Lung (tissue), 11 donors: ENCODE measurements at regions not wholly inside any gene's neighbourhood (a gene's known extent, or its start where the extent isn't known, plus 50 kb on each side); places are given as distances from the start of the nearest gene placed in this dataset.

Experiments used
- ATAC-seq: fragments of 200-7000 bp; cut with Tn5 transposase; one replicate; pipeline ENCODE4 v1.9.1; 2020; ENCODE audit warnings: moderate number of reproducible peaks; ENCODE audit not compliant: insufficient read depth, low FRiP score
- DNase-seq, 3 donors: peaks; one replicate each; pipeline ENCODE4 v3.0.0-alpha.2; 2013 to 2017
- H3K27ac ChIP-seq, 2 donors: one replicate each; pipeline ENCODE4 v1.5.1; 2013; ENCODE audit warnings: mild to moderate bottlenecking in 2 of 2, moderate library complexity in 2 of 2, control low read depth in 1 of 2, inconsistent platforms in 1 of 2, low read depth in 1 of 2, low read length in 1 of 2
- H3K27me3 ChIP-seq, 3 donors: one replicate each; pipeline ENCODE4 v1.5.1; 2013; ENCODE audit warnings: low read length in 2 of 3; ENCODE audit not compliant: control insufficient read depth in 3 of 3, insufficient read depth in 3 of 3
- H3K36me3 ChIP-seq, 4 donors: one replicate each; pipeline ENCODE4 v1.5.1; 2013; ENCODE audit warnings: low read length in 4 of 4, mild to moderate bottlenecking in 1 of 4, moderate library complexity in 1 of 4; ENCODE audit not compliant: control insufficient read depth in 4 of 4, insufficient read depth in 4 of 4
- H3K4me1 ChIP-seq, 5 donors: one replicate each; pipeline ENCODE4 v1.5.1; 2013; ENCODE audit warnings: low read length in 5 of 5, mild to moderate bottlenecking in 2 of 5, moderate library complexity in 1 of 5; ENCODE audit not compliant: control insufficient read depth in 5 of 5, insufficient read depth in 5 of 5
- H3K4me3 ChIP-seq: one replicate; pipeline ENCODE4 v1.5.1; 2013; ENCODE audit warnings: mild to moderate bottlenecking, control low read depth, moderate library complexity
- H3K9ac ChIP-seq, 2 donors: one replicate each; pipeline ENCODE4 v1.5.1; 2013; ENCODE audit warnings: low read length in 2 of 2, control low read depth in 1 of 2; ENCODE audit not compliant: insufficient read depth in 1 of 2
- H3K9me3 ChIP-seq, 4 donors: one replicate each; pipeline ENCODE4 v1.5.1; 2013; ENCODE audit warnings: low read length in 3 of 4, mild to moderate bottlenecking in 1 of 4, moderate library complexity in 1 of 4; ENCODE audit not compliant: control insufficient read depth in 4 of 4, insufficient read depth in 3 of 4
- CTCF ChIP-seq: IDR thresholded peaks from 2 replicates; pipeline ENCODE4 v1.5.1; 2012; ENCODE audit warnings: mild to moderate bottlenecking; ENCODE audit errors: control extremely low read depth, extremely low read depth
- WGBS, 2 donors: extraction: QIAGEN DNeasy Blood & Tissue Kit; methylation state at CpG; one replicate each; pipeline ENCODE4 v1.1.7; 2013; 5-methylcytosine and 5-hydroxymethylcytosine counted together
- donor health status: control.
- donor health status: control.
- donor health status: Bipolar disorder and iron deficiency.
- donor health status: healthy.
- donor health status: DM: yes; HTN: yes; CAD: no.

- DNase-seq, result no peak
Measured at GRCh38 chr3:14281053-14281452, 102.4 kb downstream of the LSM3 start.

GRCh38 chr3:14282001-14282705, 103.5 kb downstream of the LSM3 start:
- ATAC-seq, result no peak
- peaks cover 0 to 29% (median 4%) of the 10 kb centered on the region in 5 donors for H3K4me1 ChIP-seq
- DNase-seq, result no peak
- no peak overlapping the region for H3K27ac ChIP-seq
- H3K9me3 ChIP-seq, result peaks cover 0 to 4% (median 0%) of the 10 kb centered on the region in 4 donors
- no peaks in the 10 kb centered on the region for H3K27me3 ChIP-seq
- no peaks in the 10 kb centered on the region for H3K36me3 ChIP-seq
- 89 to 94% methylated on average over 12 of the region's 12 CpGs for WGBS, 2 donors
- no peak overlapping the region for H3K4me3 ChIP-seq
- no peak for TF ChIP-seq CTCF
- no peak overlapping the region for H3K9ac ChIP-seq

More at GRCh38 chr3:14281053-14281452, 102.4 kb downstream of the LSM3 start:
- no peak for TF ChIP-seq CTCF
- Histone ChIP-seq H3K36me3 (no peaks in the 10 kb centered on the region), H3K4me3 (no peak overlapping the region), H3K27ac (no peak overlapping the region), H3K9ac (no peak overlapping the region), H3K4me1 (peaks cover 0 to 26% (median 4%) of the 10 kb centered on the region in 5 donors), H3K9me3 (peaks cover 0 to 4% (median 0%) of the 10 kb centered on the region in 4 donors), H3K27me3 (no peaks in the 10 kb centered on the region)
- ATAC-seq, result no peak
- WGBS, 2 donors, result 83 to 86% methylated on average over 3 of the region's 3 CpGs

GRCh38 chr3:14282706-14283075, 104.1 kb downstream of the LSM3 start:
- Histone ChIP-seq H3K9ac (no peak overlapping the region), H3K4me3 (no peak overlapping the region), H3K27ac (no peak overlapping the region), H3K27me3 (no peaks in the 10 kb centered on the region), H3K4me1 (peaks cover 0 to 29% (median 4%) of the 10 kb centered on the region in 5 donors), H3K36me3 (no peaks in the 10 kb centered on the region), H3K9me3 (peaks cover 0 to 4% (median 0%) of the 10 kb centered on the region in 4 donors)
- no peak for ATAC-seq
- no peak for TF ChIP-seq CTCF
- WGBS, 2 donors, result 79 to 83% methylated on average over 6 of the region's 6 CpGs
- DNase-seq, result no peak
